HG03457 (cell line): ENCODE measurements at regions not wholly inside any gene's neighbourhood (a gene's known extent, or its start where the extent isn't known, plus 50 kb on each side); places are given as distances from the start of the nearest gene placed in this dataset.

ENCODE experiments used
- ATAC-seq: cut with Tn5 transposase; IDR thresholded peaks from one replicate; pipeline ENCODE4 v1.9.1; 2021; ENCODE audit warnings: moderate number of reproducible peaks; ENCODE audit not compliant: unreplicated experiment

GRCh38 chr18:54020966-54021365, 203.5 kb downstream of the MBD2 start:
- ATAC-seq: no peak

GRCh38 chr18:54020156-54020745, 204.2 kb downstream of the MBD2 start:
- ATAC-seq: no peak

DNA sequence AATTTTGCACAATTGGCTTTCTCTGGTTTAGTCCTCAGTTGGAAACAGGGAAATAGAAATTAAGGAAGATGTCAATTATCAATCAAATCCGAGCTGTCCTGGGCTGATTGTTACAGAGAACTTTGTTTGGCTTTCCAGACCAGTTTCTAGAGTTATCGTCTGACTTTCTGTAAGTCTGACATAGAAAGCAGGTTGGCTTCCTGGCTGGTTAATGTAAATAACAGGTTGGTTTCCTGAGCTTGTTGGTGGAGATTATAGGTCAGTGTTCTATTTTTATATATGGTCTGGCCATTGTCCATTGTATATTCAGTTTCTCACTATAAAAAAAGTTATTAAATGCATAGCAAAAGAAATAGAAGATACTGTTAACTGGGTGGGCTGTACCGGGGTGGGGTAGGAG, 204.8 kb downstream of the MBD2 start:
- no peak for ATAC-seq

- no peak for ATAC-seq
Measured at GRCh38 chr18:54013452-54013851, 211.0 kb downstream of the MBD2 start.

GRCh38 chr18:54004828-54005227, 219.6 kb downstream of the MBD2 start:
- ATAC-seq: no peak

DNA sequence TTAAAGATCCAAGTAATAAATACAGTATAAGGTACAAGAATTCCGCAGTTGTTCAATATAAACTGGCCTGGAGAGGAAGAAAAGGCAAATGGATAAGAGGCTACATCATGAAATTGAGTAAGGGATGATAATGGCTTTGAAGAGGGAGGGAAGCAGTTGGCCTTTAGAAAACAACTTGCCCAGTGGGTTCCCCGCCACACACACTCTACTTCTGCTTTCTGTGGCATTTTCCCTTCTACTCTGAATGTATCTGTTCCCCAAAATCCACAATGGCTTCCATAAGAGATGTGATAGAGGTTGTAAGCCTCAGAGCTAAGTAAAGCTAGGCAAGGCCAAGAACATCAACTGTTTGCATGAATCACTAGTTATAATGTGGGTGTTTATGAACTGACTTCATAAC, 221.3 kb downstream of the MBD2 start:
- ATAC-seq: no peak

- ATAC-seq: no peak
Measured at GRCh38 chr18:53997064-53997463, 227.4 kb downstream of the MBD2 start.

- no peak for ATAC-seq
Measured at GRCh38 chr18:53994016-53994415, 230.5 kb downstream of the MBD2 start.

- ATAC-seq: no peak
Measured at GRCh38 chr18:53991805-53992204, 232.7 kb downstream of the MBD2 start.

DNA sequence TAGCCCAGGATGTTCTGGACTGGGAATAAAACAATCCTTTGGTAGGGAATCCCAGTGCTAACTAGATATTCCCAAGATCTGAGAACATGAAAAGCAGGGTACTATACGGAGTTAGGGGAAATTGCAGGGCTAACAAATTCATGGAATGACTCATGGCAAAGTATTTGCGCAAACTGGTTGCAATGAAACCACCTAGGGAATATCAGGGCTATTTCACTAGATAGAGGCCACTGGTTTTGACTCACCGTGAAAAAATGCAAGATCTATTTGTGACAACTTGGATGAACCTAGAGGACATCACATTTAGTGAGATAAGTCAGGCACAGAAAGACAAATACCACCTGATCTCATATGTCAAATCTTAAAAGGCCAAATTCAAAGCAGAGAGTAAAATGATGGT, 233.3 kb downstream of the MBD2 start:
- ATAC-seq: no peak

DNA sequence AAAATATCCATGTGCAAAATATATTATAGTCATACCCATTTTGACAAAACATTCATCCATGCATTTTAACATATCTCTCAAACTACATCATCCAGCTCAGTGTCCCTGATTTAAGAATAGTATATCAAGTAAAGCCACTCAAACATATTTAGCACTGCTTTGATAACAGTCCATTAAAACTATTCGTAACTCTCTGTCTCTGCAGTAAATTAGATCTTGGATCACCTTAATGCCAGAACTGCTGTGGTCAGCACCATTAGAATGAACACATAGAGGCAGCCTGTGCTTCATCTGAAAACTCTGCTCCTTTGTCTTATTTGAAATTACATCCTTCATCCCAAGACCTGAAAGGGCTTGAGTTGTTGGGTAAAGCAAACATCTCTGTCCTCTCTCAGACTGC, 234.0 kb downstream of the MBD2 start:
- no peak for ATAC-seq

GRCh38 chr18:53984021-53984420, 240.4 kb downstream of the MBD2 start:
- ATAC-seq: no peak

- no peak for ATAC-seq
Measured at GRCh38 chr18:53971331-53971730, 253.1 kb downstream of the MBD2 start.

GRCh38 chr18:53952700-53953099, 271.8 kb downstream of the MBD2 start:
- no peak for ATAC-seq

DNA sequence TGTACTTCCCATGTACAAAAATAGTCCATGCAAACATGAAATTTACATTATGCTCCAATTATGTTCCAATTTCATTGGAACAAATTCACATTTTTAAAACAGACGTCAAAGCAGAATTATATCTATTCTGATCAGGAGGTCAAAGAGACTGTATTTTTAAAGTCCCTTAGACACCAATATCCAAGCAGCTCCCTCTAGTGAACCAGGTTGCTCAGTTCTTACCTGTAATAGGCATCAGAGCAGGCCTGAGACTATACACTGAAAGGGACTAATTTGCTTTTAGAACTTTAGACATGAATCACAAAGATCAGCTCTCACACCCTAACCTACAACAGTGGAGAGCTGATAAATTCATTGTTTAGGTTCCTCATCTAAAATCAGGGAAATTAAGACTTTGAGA, 273.9 kb downstream of the MBD2 start:
- ATAC-seq: no peak

DNA sequence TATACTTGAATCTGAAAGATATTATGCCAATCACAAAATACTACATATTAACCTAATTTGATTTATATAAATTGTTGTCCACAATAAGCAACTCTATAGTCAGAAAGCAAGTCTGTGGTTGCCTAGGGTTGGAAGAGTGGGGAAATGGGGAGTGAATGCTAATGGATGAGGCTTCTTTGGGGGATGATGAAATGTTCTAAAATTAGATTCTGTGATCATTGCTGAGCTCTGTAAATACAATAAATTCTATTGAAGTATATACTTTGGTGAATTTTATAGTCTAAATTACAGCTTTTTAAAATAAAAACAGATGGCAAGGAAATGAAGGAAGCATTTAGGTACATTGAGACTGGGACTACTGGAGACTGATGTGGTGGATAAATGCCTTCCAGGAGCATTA, 275.5 kb downstream of the MBD2 start:
- ATAC-seq: no peak

GRCh38 chr18:53947092-53947640, 277.3 kb downstream of the MBD2 start:
- no peak for ATAC-seq

GRCh38 chr18:53946594-53946993, 277.9 kb downstream of the MBD2 start:
- no peak for ATAC-seq

GRCh38 chr18:53944721-53945120, 279.7 kb downstream of the MBD2 start:
- no peak for ATAC-seq

GRCh38 chr18:53943326-53943860, 281.1 kb downstream of the MBD2 start:
- ATAC-seq: no peak

GRCh38 chr18:53941601-53942338, 282.7 kb downstream of the MBD2 start:
- ATAC-seq: no peak

- no peak for ATAC-seq
Measured at GRCh38 chr18:53937037-53937436, 287.4 kb downstream of the MBD2 start.
